ENCODE measurements at regions not wholly inside any gene's neighbourhood (a gene's known extent, or its start where the extent isn't known, plus 50 kb on each side); places are given as distances from the start of the nearest gene placed in this dataset.

GRCh38 chrX:118901991-118902390, 72.4 kb upstream of the LONRF3 start:
- H3K27ac Mint-ChIP-seq: no peak overlapping the region
- TF ChIP-seq, protein P1, sequence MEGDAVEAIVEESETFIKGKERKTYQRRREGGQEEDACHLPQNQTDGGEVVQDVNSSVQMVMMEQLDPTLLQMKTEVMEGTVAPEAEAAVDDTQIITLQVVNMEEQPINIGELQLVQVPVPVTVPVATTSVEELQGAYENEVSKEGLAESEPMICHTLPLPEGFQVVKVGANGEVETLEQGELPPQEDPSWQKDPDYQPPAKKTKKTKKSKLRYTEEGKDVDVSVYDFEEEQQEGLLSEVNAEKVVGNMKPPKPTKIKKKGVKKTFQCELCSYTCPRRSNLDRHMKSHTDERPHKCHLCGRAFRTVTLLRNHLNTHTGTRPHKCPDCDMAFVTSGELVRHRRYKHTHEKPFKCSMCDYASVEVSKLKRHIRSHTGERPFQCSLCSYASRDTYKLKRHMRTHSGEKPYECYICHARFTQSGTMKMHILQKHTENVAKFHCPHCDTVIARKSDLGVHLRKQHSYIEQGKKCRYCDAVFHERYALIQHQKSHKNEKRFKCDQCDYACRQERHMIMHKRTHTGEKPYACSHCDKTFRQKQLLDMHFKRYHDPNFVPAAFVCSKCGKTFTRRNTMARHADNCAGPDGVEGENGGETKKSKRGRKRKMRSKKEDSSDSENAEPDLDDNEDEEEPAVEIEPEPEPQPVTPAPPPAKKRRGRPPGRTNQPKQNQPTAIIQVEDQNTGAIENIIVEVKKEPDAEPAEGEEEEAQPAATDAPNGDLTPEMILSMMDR (conservative IDR thresholded peaks at IDR 0.05): no peak
- H4K8ac ChIP-seq (replicated peaks; ENCODE audit: insufficient read length, low read depth, low read length): no peak overlapping the region

More at GRCh38 chrX:118901991-118902390, 72.4 kb upstream of the LONRF3 start:
- Histone ChIP-seq H3K27ac (ENCODE audit: insufficient read length, low read depth, low read length) (no peak overlapping the region), H3K56ac (ENCODE audit: insufficient read length, low read depth, low read length) (no peak overlapping the region), H2BK20ac (ENCODE audit: low read depth, low read length, poor library complexity, severe bottlenecking) (no peak overlapping the region), H3K27me3 (ENCODE audit: insufficient read depth, low read length) (no peaks in the 10 kb centered on the region), H3K23me2 (ENCODE audit: insufficient read length, low read depth, low read length, poor library complexity, severe bottlenecking) (no peaks in the 10 kb centered on the region), H3K4me1 (ENCODE audit: insufficient read depth, low read length) (no peaks in the 10 kb centered on the region), H2BK15ac (ENCODE audit: low read depth, low read length) (no peak overlapping the region), H3K79me2 (ENCODE audit: insufficient read depth, low read length) (no peaks in the 10 kb centered on the region), H4K20me1 (ENCODE audit: control insufficient read depth, insufficient read depth, insufficient read length) (no peaks in the 10 kb centered on the region), H3K23ac (ENCODE audit: insufficient read length, low read depth, low read length) (no peak overlapping the region), H3K18ac (ENCODE audit: insufficient read length, low read depth, low read length) (no peak overlapping the region), H3T11ph (ENCODE audit: low read length) (no peak overlapping the region), H4K91ac (ENCODE audit: insufficient read length, low read depth, low read length) (no peak overlapping the region), H3K9me3 (ENCODE audit: control insufficient read depth, low read depth, low read length) (peaks cover 31% of the 10 kb centered on the region), H4K5ac (ENCODE audit: insufficient read length, low read depth, low read length) (no peak overlapping the region), H3K79me1 (ENCODE audit: insufficient read depth, low read depth, low read length, poor library complexity, severe bottlenecking) (no peaks in the 10 kb centered on the region), H3K9ac (ENCODE audit: extremely low read depth, insufficient read length, low read length) (no peak overlapping the region), H3K4ac (ENCODE audit: low read depth, low read length) (no peak overlapping the region), H2AFZ (ENCODE audit: low read length) (no peak overlapping the region), H2AK5ac (ENCODE audit: insufficient read length, low read length) (no peak overlapping the region), H3K4me2 (ENCODE audit: insufficient read depth, insufficient read length, low read length) (no peak overlapping the region), H2BK120ac (ENCODE audit: low read depth, low read length, poor library complexity, severe bottlenecking) (no peak overlapping the region), H3K14ac (ENCODE audit: insufficient read depth, low read length) (no peak overlapping the region), H2BK5ac (ENCODE audit: insufficient read length, low read length) (no peak overlapping the region), H2BK12ac (ENCODE audit: insufficient read length, low read depth, low read length) (no peak overlapping the region)
- WGBS (ENCODE audit: extremely low coverage, insufficient read length, low lambda C conversion rate): no CpG with 5 or more reads among the region's 4 CpGs
- no peak overlapping the region; a peak in 1 of 5 replicates for H3K4me3 Mint-ChIP-seq
- no peaks in the 10 kb centered on the region for H3K4me1 Mint-ChIP-seq
- H3K36me3 Mint-ChIP-seq (ENCODE audit: insufficient read depth in 1 of 3, low read depth in 3 of 3): peaks cover 0 to 1% (median 0%) of the 10 kb centered on the region in 3 experiments; a peak in 2 of 7 replicates
- peaks cover 19% of the 10 kb centered on the region for H3K27me3 Mint-ChIP-seq (ENCODE audit: low read depth)
- H3K9me3 Mint-ChIP-seq: peaks cover 60 to 81% of the 10 kb centered on the region in 2 experiments
- no peak for DNase-seq
